Mammary epithelial cell (primary cell): ENCODE measurements at regions not wholly inside any gene's neighbourhood (a gene's known extent, or its start where the extent isn't known, plus 50 kb on each side); places are given as distances from the start of the nearest gene placed in this dataset.

ENCODE experiments used
- CTCF ChIP-seq, 2 donors: IDR thresholded peaks in 1 of 2; conservative IDR thresholded peaks in 1 of 2; 2 replicates each; pipeline ENCODE4 v1.5.1; 2011 to 2012; ENCODE audit warnings: inconsistent platforms in 2 of 2, low read length in 2 of 2, mild to moderate bottlenecking in 2 of 2, control low read depth in 1 of 2, low read depth in 1 of 2; ENCODE audit not compliant: insufficient read depth in 1 of 2; ENCODE audit errors: extremely low read depth in 1 of 2
- EZH2 ChIP-seq: IDR thresholded peaks from 2 replicates; pipeline ENCODE4 v1.6.1; 2012; ENCODE audit warnings: low read length, inconsistent platforms, borderline replicate concordance

- no peak for TF ChIP-seq CTCF (conservative IDR thresholded peaks at IDR 0.05 in 1 of 2, IDR thresholded peaks at IDR 0.05 in 1 of 2; ENCODE audit: extremely low read depth in 1 of 2, insufficient read depth in 1 of 2, low read depth in 1 of 2, low read length in 2 of 2)
- TF ChIP-seq EZH2 = no peak
These were observed 86.1 kb upstream of the SCG2 start for GRCh38 chr2:223688094-223688835.
